GM23248 (cell line): ENCODE measurements at regions not wholly inside any gene's neighbourhood (a gene's known extent, or its start where the extent isn't known, plus 50 kb on each side); places are given as distances from the start of the nearest gene placed in this dataset.

ENCODE experiments used
- EZH2 ChIP-seq: fragments of 200-600 bp; sonication (generic); IDR thresholded peaks from 2 replicates; pipeline ENCODE4 v1.6.1; 2018; ENCODE audit warnings: antibody characterized with exemption, mild to moderate bottlenecking; ENCODE audit not compliant: insufficient read depth, poor library complexity, severe bottlenecking
- EZH2phosphoT487 ChIP-seq: fragments of 200-600 bp; sonication (generic); IDR thresholded peaks from 2 replicates; pipeline ENCODE4 v1.6.1; 2018; ENCODE audit warnings: antibody characterized with exemption, moderate library complexity, mild to moderate bottlenecking, low read depth; ENCODE audit not compliant: insufficient read depth

DNA sequence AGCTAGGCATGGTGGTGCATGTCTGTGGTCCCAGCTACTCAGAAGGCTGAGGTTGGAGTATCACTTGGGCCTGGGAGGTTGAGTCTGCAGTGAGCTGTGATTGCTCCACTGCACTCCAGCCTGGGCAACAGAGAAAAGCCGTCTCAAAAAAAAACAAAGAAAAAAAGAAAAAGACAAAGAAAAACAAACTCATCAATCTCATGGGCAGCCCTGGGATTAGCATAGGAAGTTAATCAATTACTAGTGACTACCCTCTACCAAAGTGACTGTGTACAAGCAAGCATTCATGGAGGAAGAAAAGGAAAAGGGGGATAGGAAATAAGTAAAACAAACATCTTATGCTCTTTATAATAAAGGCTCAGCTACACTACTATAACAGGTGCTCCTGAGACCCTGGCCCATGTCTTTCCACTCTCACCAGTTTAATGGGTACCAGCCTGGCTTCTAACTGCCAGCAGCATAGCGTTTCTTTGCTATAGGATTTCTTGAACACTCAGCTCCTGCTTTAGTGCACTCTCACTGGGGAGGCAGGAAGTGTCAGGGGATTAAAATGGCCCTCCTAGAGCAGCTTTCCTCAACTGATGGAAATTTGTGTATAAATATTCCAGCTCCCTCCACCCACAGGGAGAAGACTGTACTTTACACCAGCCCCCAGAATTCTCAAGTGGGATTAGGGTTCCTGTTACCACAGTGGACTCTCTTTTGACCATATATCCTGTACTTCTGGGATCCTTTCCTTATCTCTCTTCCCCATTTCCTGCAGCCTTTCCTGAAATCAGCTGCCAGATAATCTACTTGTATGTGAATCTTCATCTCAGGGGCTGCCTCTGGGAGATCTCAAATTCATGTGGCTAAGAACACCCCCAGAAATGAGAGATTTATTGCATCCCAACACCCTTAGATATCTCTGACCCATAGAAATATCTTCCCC, 91.3 kb upstream of the GLS start:
- TF ChIP-seq EZH2 (no peak), EZH2phosphoT487 (no peak)
